Activated T-cell treated with anti-CD3 and anti-CD28 coated beads, Interleukin-2, amount 50 U/mL, for 4 hours (primary cell): ENCODE measurements at regions not wholly inside any gene's neighbourhood (a gene's known extent, or its start where the extent isn't known, plus 50 kb on each side); places are given as distances from the start of the nearest gene placed in this dataset.

Source experiments
- ATAC-seq, 2 donors: fragments of 200-7000 bp; cut with Tn5 transposase; one replicate each; pipeline ENCODE4 v1.10.0; 2021
- DNase-seq: peaks from one replicate; pipeline ENCODE4 v3.0.0-alpha.2; 2020
- H3K27me3 Mint-ChIP-seq: one replicate; pipeline ENCODE4 v1.8.0; 2021; ENCODE audit warnings: low read depth, mixed read lengths
- H3K36me3 Mint-ChIP-seq: one replicate; pipeline ENCODE4 v1.8.0; 2022; ENCODE audit warnings: mixed read lengths; ENCODE audit not compliant: insufficient read depth
- H3K4me1 Mint-ChIP-seq: one replicate; pipeline ENCODE4 v1.8.0; 2021; ENCODE audit warnings: low read depth, mixed read lengths
- H3K4me3 Mint-ChIP-seq: one replicate; pipeline ENCODE4 v1.8.0; 2021; ENCODE audit warnings: mild to moderate bottlenecking, moderate library complexity, mixed read lengths
- H3K9me3 Mint-ChIP-seq: one replicate; pipeline ENCODE4 v1.8.0; 2021; ENCODE audit warnings: mixed read lengths

- Mint-ChIP-seq H3K27me3 (no peaks in the 10 kb centered on the region), H3K4me1 (peaks cover 10% of the 10 kb centered on the region), H3K4me3 (no peak overlapping the region), H3K36me3 (no peaks in the 10 kb centered on the region), H3K9me3 (no peaks in the 10 kb centered on the region)
- no peak for ATAC-seq
- DNase-seq: no peak
These were observed 531.6 kb upstream of the CHAC2 start for GRCh38 chr2:53235836-53236582.

- DNase-seq (no peak), ATAC-seq (no peak)
- Mint-ChIP-seq H3K9me3 (no peaks in the 10 kb centered on the region), H3K27me3 (no peaks in the 10 kb centered on the region), H3K4me1 (peaks cover 13% of the 10 kb centered on the region), H3K36me3 (no peaks in the 10 kb centered on the region), H3K4me3 (no peak overlapping the region)
These were observed 533.1 kb upstream of the CHAC2 start for GRCh38 chr2:53234548-53234903.

GRCh38 chr2:53233759-53234547, 533.7 kb upstream of the CHAC2 start:
- ATAC-seq (no peak), DNase-seq (no peak)
- Mint-ChIP-seq H3K9me3 (no peaks in the 10 kb centered on the region), H3K4me1 (peaks cover 13% of the 10 kb centered on the region), H3K36me3 (no peaks in the 10 kb centered on the region), H3K27me3 (no peaks in the 10 kb centered on the region), H3K4me3 (no peak overlapping the region)

DNA sequence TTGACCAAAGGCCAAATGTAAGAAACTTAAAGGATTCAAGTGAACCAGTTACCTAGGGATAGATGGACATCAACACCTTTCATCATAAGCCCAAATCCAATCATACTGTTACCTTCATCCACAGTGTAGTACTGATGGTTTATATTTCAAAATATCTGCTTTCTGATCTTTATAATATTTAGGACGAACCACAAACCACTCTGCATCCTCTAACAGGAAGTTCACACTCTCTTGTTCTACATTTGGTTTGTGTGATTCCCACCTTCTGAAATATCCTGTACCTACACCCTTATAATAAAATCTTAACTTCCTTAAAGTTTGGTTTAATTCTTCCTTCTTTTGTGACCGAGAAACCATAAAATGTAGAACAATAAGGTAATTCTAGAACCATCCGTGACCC, 535.7 kb upstream of the CHAC2 start:
- Mint-ChIP-seq H3K36me3 (no peaks in the 10 kb centered on the region), H3K4me1 (peaks cover 13% of the 10 kb centered on the region), H3K9me3 (no peaks in the 10 kb centered on the region), H3K4me3 (no peak overlapping the region), H3K27me3 (no peaks in the 10 kb centered on the region)
- no peak for ATAC-seq
- DNase-seq: no peak

DNA sequence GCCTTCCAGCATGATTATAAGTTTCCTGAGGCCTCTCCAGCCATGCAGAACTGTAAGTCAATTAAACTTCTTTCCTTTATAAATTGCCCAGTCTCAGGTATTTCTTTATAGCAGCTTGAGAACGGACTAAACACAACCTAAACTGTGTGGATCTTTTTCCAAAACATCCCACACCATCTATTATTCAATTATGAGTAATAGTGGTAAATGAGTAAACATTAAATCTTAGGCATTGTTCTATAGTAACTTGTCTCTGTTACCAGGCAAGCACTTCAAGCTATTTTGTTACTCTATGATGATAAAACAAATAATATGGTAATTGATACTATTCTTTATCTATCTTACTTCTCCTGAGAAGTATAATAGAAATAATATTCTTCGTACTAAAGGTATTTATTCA, 536.9 kb upstream of the CHAC2 start:
- Mint-ChIP-seq H3K27me3 (no peaks in the 10 kb centered on the region), H3K36me3 (no peaks in the 10 kb centered on the region), H3K4me1 (peaks cover 13% of the 10 kb centered on the region), H3K4me3 (no peak overlapping the region), H3K9me3 (no peaks in the 10 kb centered on the region)
- no peak for DNase-seq
- ATAC-seq: no peak

- DNase-seq (no peak), ATAC-seq (no peak)
- Mint-ChIP-seq H3K36me3 (no peaks in the 10 kb centered on the region), H3K4me1 (peaks cover 13% of the 10 kb centered on the region), H3K27me3 (no peaks in the 10 kb centered on the region), H3K4me3 (no peak overlapping the region), H3K9me3 (no peaks in the 10 kb centered on the region)
These were observed 540.1 kb upstream of the CHAC2 start for GRCh38 chr2:53227535-53227934.

GRCh38 chr2:53220969-53221368, 546.6 kb upstream of the CHAC2 start:
- Mint-ChIP-seq H3K4me3 (no peak overlapping the region), H3K27me3 (no peaks in the 10 kb centered on the region)

DNA sequence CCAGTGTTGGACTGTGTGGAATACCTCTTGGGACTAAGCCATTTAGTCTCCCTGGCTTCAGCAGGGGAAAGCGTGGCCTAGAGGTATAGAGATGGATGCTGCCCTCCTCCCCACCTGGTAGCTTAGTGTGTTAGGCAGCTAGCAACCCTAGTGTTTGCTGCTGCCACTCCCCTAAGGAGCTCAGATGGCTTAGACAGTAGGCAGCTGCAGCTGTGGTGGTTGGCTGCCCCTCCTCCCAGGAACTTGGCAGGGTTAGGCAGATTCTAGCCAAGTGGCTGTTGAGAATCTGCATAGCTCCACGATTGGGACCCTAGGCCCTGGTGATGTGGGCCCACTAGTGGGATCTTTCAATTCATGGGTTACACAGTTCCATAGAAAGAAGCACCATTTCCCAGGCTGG, 550.4 kb upstream of the CHAC2 start:
- H3K27me3 Mint-ChIP-seq: no peaks in the 10 kb centered on the region
- no peaks in the 10 kb centered on the region for H3K36me3 Mint-ChIP-seq
- no peak for DNase-seq
- ATAC-seq: no peak
- H3K4me1 Mint-ChIP-seq: no peaks in the 10 kb centered on the region
- no peak overlapping the region for H3K4me3 Mint-ChIP-seq
- peaks cover 15% of the 10 kb centered on the region for H3K9me3 Mint-ChIP-seq

More at GRCh38 chr2:53220969-53221368, 546.6 kb upstream of the CHAC2 start:
- DNase-seq (no peak), ATAC-seq (no peak)
- Mint-ChIP-seq H3K9me3 (no peaks in the 10 kb centered on the region), H3K36me3 (no peaks in the 10 kb centered on the region), H3K4me1 (no peaks in the 10 kb centered on the region)

DNA sequence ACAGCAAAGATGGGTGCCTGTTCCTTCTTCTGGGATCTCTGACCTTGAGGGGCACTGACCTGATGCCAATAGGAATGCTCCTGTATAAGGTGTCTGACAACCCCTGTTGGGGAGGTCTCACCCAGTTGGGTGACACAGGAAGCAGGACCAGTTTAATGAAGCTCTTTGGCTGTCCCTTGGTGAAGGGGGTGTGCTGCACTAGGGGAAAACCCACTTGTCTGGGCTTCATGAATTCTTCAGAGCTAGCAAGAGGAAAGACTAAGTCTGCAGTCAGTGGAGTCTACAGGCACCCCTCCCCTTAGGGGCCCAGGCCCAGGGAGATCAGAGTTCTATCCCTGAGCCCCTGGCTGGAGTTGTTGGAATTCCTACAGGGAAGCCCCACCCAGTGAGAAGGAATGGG, 550.8 kb upstream of the CHAC2 start:
- no peaks in the 10 kb centered on the region for H3K36me3 Mint-ChIP-seq
- H3K4me1 Mint-ChIP-seq: no peaks in the 10 kb centered on the region
- no peak for ATAC-seq
- H3K27me3 Mint-ChIP-seq: no peaks in the 10 kb centered on the region
- DNase-seq: no peak
- H3K4me3 Mint-ChIP-seq: no peak overlapping the region
- peaks cover 15% of the 10 kb centered on the region for H3K9me3 Mint-ChIP-seq

- no peaks in the 10 kb centered on the region for H3K36me3 Mint-ChIP-seq
- peaks cover 15% of the 10 kb centered on the region for H3K9me3 Mint-ChIP-seq
- no peak for ATAC-seq
- H3K4me3 Mint-ChIP-seq: no peak overlapping the region
- DNase-seq: no peak
- H3K27me3 Mint-ChIP-seq: no peaks in the 10 kb centered on the region
- H3K4me1 Mint-ChIP-seq: no peaks in the 10 kb centered on the region
These were observed 555.0 kb upstream of the CHAC2 start for GRCh38 chr2:53212576-53212975.

DNA sequence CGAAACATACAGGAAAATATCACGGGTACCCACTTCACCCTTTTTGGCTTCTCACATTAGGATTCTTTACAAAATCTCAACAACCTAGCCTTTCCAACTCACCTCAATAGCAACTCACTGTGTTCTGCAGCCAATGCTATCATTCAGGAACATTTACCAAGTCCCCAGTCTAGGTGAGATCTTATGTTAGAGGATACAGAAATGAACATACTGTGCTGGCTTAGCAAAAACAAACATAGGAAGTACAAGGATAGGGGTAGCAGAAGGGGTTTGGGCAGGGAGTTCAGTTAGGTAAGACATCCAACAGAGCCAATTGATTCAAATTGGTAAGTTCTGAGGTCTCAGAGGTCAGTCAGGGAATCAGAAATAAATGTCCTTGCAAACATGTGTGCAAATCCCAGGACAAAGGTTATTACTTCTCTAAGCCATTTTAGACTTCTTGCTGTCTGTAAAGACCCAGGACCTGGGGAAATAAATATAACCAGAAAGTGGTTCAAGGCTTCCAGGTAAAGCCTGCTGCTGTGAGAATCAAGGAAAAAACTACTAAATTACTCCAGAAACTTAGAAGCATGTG, 556.3 kb upstream of the CHAC2 start:
- DNase-seq (no peak), ATAC-seq (no peak)
- Mint-ChIP-seq H3K36me3 (no peaks in the 10 kb centered on the region), H3K27me3 (no peaks in the 10 kb centered on the region), H3K4me3 (no peak overlapping the region), H3K4me1 (no peaks in the 10 kb centered on the region), H3K9me3 (peaks cover 15% of the 10 kb centered on the region)

- Mint-ChIP-seq H3K4me3 (no peak overlapping the region), H3K36me3 (no peaks in the 10 kb centered on the region), H3K27me3 (no peaks in the 10 kb centered on the region), H3K4me1 (no peaks in the 10 kb centered on the region), H3K9me3 (peaks cover 15% of the 10 kb centered on the region)
- ATAC-seq (no peak), DNase-seq (no peak)
These were observed 557.1 kb upstream of the CHAC2 start for GRCh38 chr2:53210538-53210937.

DNA sequence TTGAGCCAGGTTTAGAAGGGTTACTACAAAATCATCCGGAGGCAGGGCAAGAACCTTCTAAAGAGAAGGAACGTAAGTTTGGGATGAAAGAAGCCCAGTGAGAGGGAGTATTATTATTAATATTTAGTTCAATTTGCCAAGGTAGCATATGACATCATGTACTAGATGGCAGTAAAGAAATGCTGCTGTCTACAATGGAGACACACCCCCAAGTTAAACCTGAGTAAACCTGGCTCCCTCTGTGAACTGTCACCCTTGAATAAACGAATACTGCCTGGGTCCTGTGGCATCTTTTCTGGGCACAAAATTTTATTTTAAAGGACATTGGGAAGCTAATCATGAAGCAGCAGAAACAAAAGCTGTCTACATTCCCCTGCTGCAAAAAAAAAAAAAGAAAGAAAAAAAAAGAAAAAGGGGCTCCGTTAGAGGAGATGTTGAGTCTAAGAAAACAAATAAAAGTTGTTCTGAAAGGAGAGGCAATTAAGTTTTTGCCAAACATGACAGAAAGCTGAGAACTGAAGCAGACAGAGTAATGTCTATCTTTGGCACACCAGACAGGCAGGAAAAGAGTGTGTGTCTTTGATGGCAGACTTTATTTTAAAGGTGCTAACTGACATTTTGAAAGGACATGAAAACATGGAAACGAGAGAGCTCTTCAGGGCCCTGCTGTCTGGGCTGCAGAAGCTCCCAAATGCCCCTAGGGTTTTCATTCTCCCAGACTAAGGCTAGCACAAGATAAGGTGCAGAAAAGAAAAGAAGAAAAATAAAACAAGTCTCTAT, 557.7 kb upstream of the CHAC2 start:
- Mint-ChIP-seq H3K27me3 (no peaks in the 10 kb centered on the region), H3K4me1 (no peaks in the 10 kb centered on the region), H3K36me3 (no peaks in the 10 kb centered on the region), H3K9me3 (peaks cover 11% of the 10 kb centered on the region), H3K4me3 (no peak overlapping the region)
- ATAC-seq (no peak), DNase-seq (no peak)

- H3K4me1 Mint-ChIP-seq: no peaks in the 10 kb centered on the region
- H3K9me3 Mint-ChIP-seq: peaks cover 3% of the 10 kb centered on the region
- no peak for ATAC-seq
- no peaks in the 10 kb centered on the region for H3K27me3 Mint-ChIP-seq
- no peak for DNase-seq
- no peaks in the 10 kb centered on the region for H3K36me3 Mint-ChIP-seq
- H3K4me3 Mint-ChIP-seq: no peak overlapping the region
These were observed 558.8 kb upstream of the CHAC2 start for GRCh38 chr2:53208815-53209214.
